ENCODE measurements at regions not wholly inside any gene's neighbourhood (a gene's known extent, or its start where the extent isn't known, plus 50 kb on each side); places are given as distances from the start of the nearest gene placed in this dataset.

GRCh38 chr2:5988120-5988519 is 295.9 kb downstream of the SOX11 start:
- TF ChIP-seq GLIS3 (CRISPR knock-in tag; IDR thresholded peaks at IDR 0.05) = no peak
- TF ChIP-seq OSR1 (CRISPR knock-in tag; IDR thresholded peaks at IDR 0.05) = no peak
- TF ChIP-seq BACH2 (CRISPR knock-in tag; IDR thresholded peaks at IDR 0.05; ENCODE audit: borderline replicate concordance) = no peak
- no peak for TF ChIP-seq CSRNP3 (CRISPR knock-in tag; IDR thresholded peaks at IDR 0.05)
- no peak for TF ChIP-seq ZFP3 (CRISPR knock-in tag; IDR thresholded peaks at IDR 0.05)
- TF ChIP-seq CREB5 (CRISPR knock-in tag; IDR thresholded peaks at IDR 0.05; ENCODE audit: low read depth) = no peak
- TF ChIP-seq ZFP30 (CRISPR knock-in tag; IDR thresholded peaks at IDR 0.05) = no peak
- TF ChIP-seq RARB (CRISPR knock-in tag; IDR thresholded peaks at IDR 0.05) = no peak
- TF ChIP-seq PPARA (CRISPR knock-in tag; IDR thresholded peaks at IDR 0.05; ENCODE audit: borderline replicate concordance) = no peak
- TF ChIP-seq ZNF565 (CRISPR knock-in tag; conservative IDR thresholded peaks at IDR 0.05; ENCODE audit: low read depth) = no peak

All from SK-N-SH treated with all-trans-retinoic acid at 6 μM for 48 hours (cell line).